Stimulated activated naive CD8-positive, alpha-beta T cell treated with anti-CD3 and anti-CD28 coated beads, Interleukin-15, Interleukin-2, amounts not matched to agents 100 ng/mL and 50 ng/mL, for 24 hours (primary cell): ENCODE measurements at regions not wholly inside any gene's neighbourhood (a gene's known extent, or its start where the extent isn't known, plus 50 kb on each side); places are given as distances from the start of the nearest gene placed in this dataset.
"Not testable (repeated sequence)": the region's sequence is repeated elsewhere in the genome, so short reads cannot be mapped to it uniquely, and the experiment has no call there.

Experiments used
- H3K27ac Mint-ChIP-seq: one replicate; pipeline ENCODE4 v1.8.0; 2021; ENCODE audit warnings: mild to moderate bottlenecking, mixed read lengths
- H3K27me3 Mint-ChIP-seq: one replicate; pipeline ENCODE4 v1.8.0; 2021; ENCODE audit warnings: mixed read lengths
- H3K36me3 Mint-ChIP-seq: one replicate; pipeline ENCODE4 v1.8.0; 2021; ENCODE audit warnings: low read depth, mixed read lengths
- H3K4me1 Mint-ChIP-seq: one replicate; pipeline ENCODE4 v1.8.0; 2021; ENCODE audit warnings: low read depth, mixed read lengths
- H3K4me3 Mint-ChIP-seq: one replicate; pipeline ENCODE4 v1.8.0; 2021; ENCODE audit warnings: mild to moderate bottlenecking, mixed read lengths
- H3K9me3 Mint-ChIP-seq: one replicate; pipeline ENCODE4 v1.8.0; 2021; ENCODE audit warnings: mixed read lengths

DNA sequence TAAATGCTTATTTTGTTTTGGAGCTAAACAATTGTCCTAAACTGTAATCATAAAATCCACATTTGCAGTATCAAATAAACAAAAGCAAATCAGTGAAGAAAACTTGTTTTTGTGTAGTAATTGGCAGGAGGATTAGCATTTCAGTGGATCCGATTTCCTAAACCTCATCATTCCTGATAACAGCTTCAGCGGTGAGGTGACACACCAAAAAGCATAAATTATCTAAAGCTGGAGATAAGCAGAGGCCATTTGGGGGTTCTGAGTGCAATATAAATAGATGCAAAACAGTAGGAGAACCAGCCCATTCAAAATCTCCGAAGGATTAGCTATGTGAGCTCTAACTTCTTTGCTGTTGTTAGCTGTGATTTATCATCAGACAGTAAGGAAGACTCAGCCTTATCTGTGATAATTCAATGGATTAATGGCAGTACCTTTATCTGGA is 235.8 kb downstream of the EPHA7 start:
- H3K27ac Mint-ChIP-seq = no peak overlapping the region
- no peaks in the 10 kb centered on the region for H3K36me3 Mint-ChIP-seq
- no peaks in the 10 kb centered on the region for H3K27me3 Mint-ChIP-seq
- no peaks in the 10 kb centered on the region for H3K9me3 Mint-ChIP-seq
- no peak overlapping the region for H3K4me3 Mint-ChIP-seq
- H3K4me1 Mint-ChIP-seq = no peaks in the 10 kb centered on the region

DNA sequence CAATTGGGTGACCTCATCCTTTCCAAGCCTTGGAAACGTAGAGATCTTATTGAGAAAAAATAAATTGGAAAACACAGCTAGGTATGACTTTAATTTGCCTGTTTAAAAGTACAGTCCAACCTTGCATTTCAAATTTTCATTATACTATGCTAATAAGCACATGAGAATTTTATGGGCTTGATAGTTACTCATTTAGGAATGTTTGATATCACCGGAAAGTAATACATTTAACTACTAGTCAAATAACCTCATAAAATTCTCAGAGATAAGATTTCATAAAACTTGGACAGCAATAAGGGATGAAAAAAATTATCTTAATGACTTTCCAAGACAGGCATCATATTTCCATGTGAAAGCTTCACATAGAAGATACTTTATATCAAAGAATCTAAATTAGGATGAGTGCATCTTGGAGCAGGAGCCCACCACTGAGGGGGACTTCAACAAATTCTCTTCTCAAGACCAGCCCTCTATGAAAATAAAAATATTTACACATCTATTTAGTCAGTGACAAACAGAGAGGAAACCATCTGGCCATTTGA is 236.3 kb downstream of the EPHA7 start:
- H3K4me1 Mint-ChIP-seq = peaks cover under 1% of the 10 kb centered on the region
- H3K36me3 Mint-ChIP-seq = no peaks in the 10 kb centered on the region
- H3K9me3 Mint-ChIP-seq = no peaks in the 10 kb centered on the region
- H3K27ac Mint-ChIP-seq = no peak overlapping the region
- no peak overlapping the region for H3K4me3 Mint-ChIP-seq
- no peaks in the 10 kb centered on the region for H3K27me3 Mint-ChIP-seq

DNA sequence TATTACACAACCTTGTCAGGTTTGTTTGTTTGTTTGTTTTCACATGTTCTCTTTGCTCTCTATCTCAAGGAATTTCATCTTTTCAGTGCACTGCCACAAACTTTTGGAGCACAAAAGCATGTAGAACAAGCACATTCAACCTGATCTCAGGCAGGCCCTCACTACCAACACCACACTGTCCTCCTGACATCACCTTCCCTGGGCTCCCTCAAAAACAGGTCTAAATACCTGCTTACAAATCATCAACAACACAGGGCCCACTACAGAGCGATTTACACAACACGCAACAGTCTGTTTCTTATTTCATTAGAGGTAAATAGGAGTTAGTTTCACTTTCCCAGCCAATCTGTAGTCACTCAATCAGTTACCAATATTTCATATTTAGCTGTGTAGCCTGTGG is 241.4 kb downstream of the EPHA7 start:
- Mint-ChIP-seq H3K27me3 (no peaks in the 10 kb centered on the region), H3K27ac (no peak overlapping the region), H3K9me3 (no peaks in the 10 kb centered on the region), H3K4me3 (no peak overlapping the region), H3K36me3 (no peaks in the 10 kb centered on the region), H3K4me1 (peaks cover 3% of the 10 kb centered on the region)

GRCh38 chr6:93177438-93177837 is 241.9 kb downstream of the EPHA7 start:
- no peaks in the 10 kb centered on the region for H3K9me3 Mint-ChIP-seq
- no peaks in the 10 kb centered on the region for H3K36me3 Mint-ChIP-seq
- H3K4me3 Mint-ChIP-seq = no peak overlapping the region
- H3K27ac Mint-ChIP-seq = no peak overlapping the region
- peaks cover 3% of the 10 kb centered on the region for H3K4me1 Mint-ChIP-seq
- H3K27me3 Mint-ChIP-seq = no peaks in the 10 kb centered on the region

- no peak overlapping the region for H3K4me3 Mint-ChIP-seq
- H3K4me1 Mint-ChIP-seq = peaks cover 3% of the 10 kb centered on the region
- no peaks in the 10 kb centered on the region for H3K27me3 Mint-ChIP-seq
- no peaks in the 10 kb centered on the region for H3K36me3 Mint-ChIP-seq
- peaks cover 4% of the 10 kb centered on the region for H3K9me3 Mint-ChIP-seq
- H3K27ac Mint-ChIP-seq = no peak overlapping the region
These were observed 243.3 kb downstream of the EPHA7 start for GRCh38 chr6:93176070-93176469.

DNA sequence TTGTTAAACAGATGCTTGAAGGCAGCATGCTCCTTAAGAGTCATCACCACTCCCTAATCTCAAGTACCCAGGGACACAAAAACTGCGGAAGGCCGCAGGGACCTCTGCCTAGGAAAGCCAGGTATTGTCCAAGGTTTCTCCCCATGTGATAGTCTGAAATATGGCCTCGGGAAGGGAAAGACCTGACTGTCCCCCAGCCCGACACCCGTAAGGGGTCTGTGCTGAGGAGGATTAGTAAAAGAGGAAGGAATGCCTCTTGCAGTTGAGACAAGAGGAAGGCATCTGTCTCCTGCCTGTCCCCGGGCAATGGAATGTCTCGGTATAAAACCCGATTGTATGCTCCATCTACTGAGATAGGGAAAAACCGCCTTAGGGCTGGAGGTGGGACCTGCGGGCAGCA is 245.8 kb downstream of the EPHA7 start:
- not testable (repeated sequence) for H3K36me3 Mint-ChIP-seq

GRCh38 chr6:93165850-93166430 is 253.4 kb downstream of the EPHA7 start:
- H3K4me3 Mint-ChIP-seq = no peak overlapping the region
- H3K4me1 Mint-ChIP-seq = no peaks in the 10 kb centered on the region
- H3K9me3 Mint-ChIP-seq = no peaks in the 10 kb centered on the region
- H3K27ac Mint-ChIP-seq = no peak overlapping the region
- H3K36me3 Mint-ChIP-seq = no peaks in the 10 kb centered on the region
- H3K27me3 Mint-ChIP-seq = no peaks in the 10 kb centered on the region

More for the DNA sequence above, 245.8 kb downstream of the EPHA7 start:
- H3K27ac Mint-ChIP-seq, H3K4me3 Mint-ChIP-seq, H3K9me3 Mint-ChIP-seq, H3K4me1 Mint-ChIP-seq, H3K27me3 Mint-ChIP-seq: not testable (repeated sequence)

GRCh38 chr6:93164781-93165180 is 254.6 kb downstream of the EPHA7 start:
- H3K9me3 Mint-ChIP-seq = no peaks in the 10 kb centered on the region
- H3K4me1 Mint-ChIP-seq = no peaks in the 10 kb centered on the region
- no peaks in the 10 kb centered on the region for H3K36me3 Mint-ChIP-seq
- no peak overlapping the region for H3K4me3 Mint-ChIP-seq
- H3K27ac Mint-ChIP-seq = no peak overlapping the region
- H3K27me3 Mint-ChIP-seq = no peaks in the 10 kb centered on the region

- Mint-ChIP-seq H3K36me3 (no peaks in the 10 kb centered on the region), H3K27ac (no peak overlapping the region), H3K4me1 (no peaks in the 10 kb centered on the region), H3K27me3 (no peaks in the 10 kb centered on the region), H3K9me3 (no peaks in the 10 kb centered on the region), H3K4me3 (no peak overlapping the region)
These were observed 256.2 kb downstream of the EPHA7 start for GRCh38 chr6:93163146-93163545.

DNA sequence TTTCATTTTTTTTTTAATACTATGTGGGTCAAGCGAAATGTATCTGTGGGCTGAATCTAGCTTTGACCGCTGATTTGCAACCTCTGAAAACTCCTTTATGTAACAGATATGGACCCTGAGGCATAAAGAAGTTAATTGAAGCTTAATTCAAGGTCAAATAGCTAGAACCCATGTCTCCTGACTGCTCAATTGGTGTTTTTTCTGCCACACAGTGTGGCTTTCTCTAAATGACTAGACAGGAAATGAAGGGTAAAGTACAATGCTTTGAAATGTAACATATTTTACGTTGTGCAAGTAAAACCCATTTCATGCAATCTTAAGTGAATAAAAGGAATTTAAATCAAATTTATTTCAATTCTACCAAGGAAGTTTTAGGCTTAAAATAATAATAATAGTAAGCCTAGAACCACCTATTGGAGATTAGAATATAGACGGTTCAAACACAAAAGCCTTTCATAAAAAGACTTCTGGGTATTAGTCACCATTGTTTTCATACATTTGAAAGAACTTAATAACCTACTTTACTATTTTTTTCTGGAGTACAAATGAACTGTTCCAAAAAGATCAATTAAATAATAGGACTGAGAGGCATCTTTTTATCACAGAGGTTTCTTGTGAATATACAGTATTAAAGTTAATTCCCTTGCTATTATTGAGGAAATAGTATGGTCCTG is 279.8 kb downstream of the EPHA7 start:
- Mint-ChIP-seq H3K9me3 (peaks cover 11% of the 10 kb centered on the region), H3K27ac (no peak overlapping the region), H3K27me3 (no peaks in the 10 kb centered on the region), H3K4me1 (no peaks in the 10 kb centered on the region), H3K4me3 (no peak overlapping the region), H3K36me3 (no peaks in the 10 kb centered on the region)

DNA sequence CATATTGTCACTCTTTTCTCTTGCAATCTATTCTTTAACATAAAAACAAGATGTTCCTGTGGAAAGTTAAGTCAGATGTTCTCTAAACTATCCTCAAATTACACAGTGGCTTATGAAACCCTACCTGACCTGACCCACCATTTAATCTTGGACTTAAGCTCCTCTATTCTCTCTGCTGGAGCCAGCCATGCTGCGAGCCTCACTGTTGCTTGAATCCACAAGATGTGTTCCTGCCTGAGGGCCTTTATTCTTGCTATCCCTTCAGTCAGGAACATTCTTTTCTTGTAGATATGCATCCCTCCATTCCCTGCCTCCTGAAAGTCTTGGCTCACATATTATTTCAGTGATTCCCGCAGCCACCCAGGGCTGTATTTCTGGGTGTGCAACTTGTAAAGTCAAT is 283.2 kb downstream of the EPHA7 start:
- H3K36me3 Mint-ChIP-seq = no peaks in the 10 kb centered on the region
- no peaks in the 10 kb centered on the region for H3K27me3 Mint-ChIP-seq
- no peaks in the 10 kb centered on the region for H3K4me1 Mint-ChIP-seq
- H3K4me3 Mint-ChIP-seq = no peak overlapping the region
- peaks cover 14% of the 10 kb centered on the region for H3K9me3 Mint-ChIP-seq
- no peak overlapping the region for H3K27ac Mint-ChIP-seq

GRCh38 chr6:93124006-93124632 is 295.2 kb downstream of the EPHA7 start:
- Mint-ChIP-seq H3K36me3 (no peaks in the 10 kb centered on the region), H3K9me3 (peaks cover 14% of the 10 kb centered on the region), H3K27ac (no peak overlapping the region), H3K4me1 (no peaks in the 10 kb centered on the region), H3K27me3 (no peaks in the 10 kb centered on the region), H3K4me3 (no peak overlapping the region)

DNA sequence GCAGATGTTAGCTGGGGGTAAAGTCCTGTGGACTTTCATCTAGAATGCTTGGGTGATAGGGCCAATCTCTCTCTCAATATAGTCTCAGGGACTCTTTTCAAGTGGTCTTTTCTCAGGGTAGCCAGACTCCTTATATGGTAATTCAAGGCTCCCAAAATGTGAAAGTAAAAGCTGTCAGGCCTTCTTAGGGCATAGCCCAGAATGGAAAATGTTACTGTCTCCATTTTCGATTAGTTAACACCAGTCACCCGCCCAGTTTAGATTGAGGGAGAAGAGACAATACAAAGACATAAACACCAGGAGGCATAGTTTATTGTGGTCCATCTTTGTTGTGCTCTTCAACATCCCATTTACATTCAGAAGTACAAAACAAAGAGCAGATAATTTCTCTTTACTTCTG is 295.8 kb downstream of the EPHA7 start:
- H3K4me1 Mint-ChIP-seq = no peaks in the 10 kb centered on the region
- H3K4me3 Mint-ChIP-seq = no peak overlapping the region
- H3K27ac Mint-ChIP-seq = no peak overlapping the region
- no peaks in the 10 kb centered on the region for H3K36me3 Mint-ChIP-seq
- peaks cover 11% of the 10 kb centered on the region for H3K9me3 Mint-ChIP-seq
- H3K27me3 Mint-ChIP-seq = no peaks in the 10 kb centered on the region

- no peaks in the 10 kb centered on the region for H3K4me1 Mint-ChIP-seq
- H3K27me3 Mint-ChIP-seq = no peaks in the 10 kb centered on the region
- no peak overlapping the region for H3K4me3 Mint-ChIP-seq
- no peaks in the 10 kb centered on the region for H3K9me3 Mint-ChIP-seq
- no peaks in the 10 kb centered on the region for H3K36me3 Mint-ChIP-seq
- H3K27ac Mint-ChIP-seq = no peak overlapping the region
These were observed 299.1 kb downstream of the EPHA7 start for GRCh38 chr6:93120154-93120742.

GRCh38 chr6:93105907-93106306 is 313.5 kb downstream of the EPHA7 start:
- no peaks in the 10 kb centered on the region for H3K9me3 Mint-ChIP-seq
- H3K27me3 Mint-ChIP-seq = no peaks in the 10 kb centered on the region
- no peak overlapping the region for H3K27ac Mint-ChIP-seq
- no peak overlapping the region for H3K4me3 Mint-ChIP-seq
- no peaks in the 10 kb centered on the region for H3K4me1 Mint-ChIP-seq
- no peaks in the 10 kb centered on the region for H3K36me3 Mint-ChIP-seq
